Heart left ventricle (tissue), 13 donors: ENCODE measurements at regions not wholly inside any gene's neighbourhood (a gene's known extent, or its start where the extent isn't known, plus 50 kb on each side); places are given as distances from the start of the nearest gene placed in this dataset.

Experiments
- CTCF ChIP-seq, 12 donors: fragments of 200-600 bp; sonication (generic) in 4 of 12; IDR thresholded peaks; one replicate each; pipeline versions ENCODE4 v1.5.0 to v1.8.0; 2018 to 2022; ENCODE audit warnings: antibody characterized with exemption in 12 of 12, mild to moderate bottlenecking in 5 of 12
- POLR2A ChIP-seq, 2 donors: fragments of 450-650 bp; IDR thresholded peaks; one replicate each; pipeline ENCODE4 v1.6.1; 2017; ENCODE audit warnings: antibody characterized with exemption in 2 of 2, mild to moderate bottlenecking in 2 of 2, moderate library complexity in 2 of 2
- donor health status: ischemic (EF 13 %, LVEDD 7.1; RV severe dilation, severe dysfunction).
- donor health status: DM: no; HTN: yes; CAD: no.
- donor health status: DM: no; HTN: no; CAD: no.
- donor health status: ischemic (EF 25% LVEDD 6.9; RV normal size, moderate dysfunction).
- donor health status: ischemic (EF 25% LVEDD 5.7; RV mildly dilated, moderate dysfunction).
- donor health status: ischemic (EF 35%, LVEDD 5.7; RV mildly dilated, moderate dysfunction).
- donor health status: nonischemic (EF 11% LVEDD 7.7; RV severe dilation, severe dysfunction).
- donor health status: DM: yes; HTN: yes; CAD: no.
- donor health status: PGD.
- donor health status: ischemic (EF 29% LVEDD 5.4; RV normal size, mild dysfunction).
- donor health status: nonischemic (EF 23%, LVEDD 6.1; RV moderate dilation, normal function).

- no peak for TF ChIP-seq POLR2A (IDR thresholded peaks at IDR 0.05)
- TF ChIP-seq CTCF (IDR thresholded peaks at IDR 0.05) = peak in 3 of 12 donors; percentile 12 to 23 (median 14)
Observed at GRCh38 chr21:24076179-24076578, 1531.1 kb downstream of the MRPL39 start.
